GM15510 (cell line): ENCODE measurements at regions not wholly inside any gene's neighbourhood (a gene's known extent, or its start where the extent isn't known, plus 50 kb on each side); places are given as distances from the start of the nearest gene placed in this dataset.

Source experiments
- POLR2A ChIP-seq: IDR thresholded peaks from 3 replicates; pipeline ENCODE4 v1.6.1; 2011; ENCODE audit warnings: borderline replicate concordance; ENCODE audit not compliant: insufficient read length; ENCODE audit errors: extremely low read depth

GRCh38 chr22:48869161-48869560 is 958.5 kb downstream of the BRD1 start:
- no peak for TF ChIP-seq POLR2A

- TF ChIP-seq POLR2A: no peak
These were observed 959.1 kb downstream of the BRD1 start for GRCh38 chr22:48868554-48868953.

- no peak for TF ChIP-seq POLR2A
These were observed 959.8 kb downstream of the BRD1 start for GRCh38 chr22:48867891-48868290.

- TF ChIP-seq POLR2A: no peak
These were observed 960.6 kb downstream of the BRD1 start for GRCh38 chr22:48866906-48867681.

GRCh38 chr22:48864748-48865147 is 962.9 kb downstream of the BRD1 start:
- no peak for TF ChIP-seq POLR2A

GRCh38 chr22:48863965-48864528 is 963.6 kb downstream of the BRD1 start:
- TF ChIP-seq POLR2A: no peak

GRCh38 chr22:48860557-48860956 is 967.1 kb downstream of the BRD1 start:
- TF ChIP-seq POLR2A: no peak

- no peak for TF ChIP-seq POLR2A
These were observed 968.8 kb downstream of the BRD1 start for GRCh38 chr22:48858856-48859255.

GRCh38 chr22:48858121-48858520 is 969.6 kb downstream of the BRD1 start:
- no peak for TF ChIP-seq POLR2A

GRCh38 chr22:48857202-48857805 is 970.4 kb downstream of the BRD1 start:
- TF ChIP-seq POLR2A: no peak

GRCh38 chr22:48856308-48856615 is 971.4 kb downstream of the BRD1 start:
- TF ChIP-seq POLR2A: no peak

- no peak for TF ChIP-seq POLR2A
These were observed 971.9 kb downstream of the BRD1 start for GRCh38 chr22:48855593-48856307.

- no peak for TF ChIP-seq POLR2A
These were observed 972.7 kb downstream of the BRD1 start for GRCh38 chr22:48855013-48855412.

GRCh38 chr22:48853627-48854240 is 973.9 kb downstream of the BRD1 start:
- no peak for TF ChIP-seq POLR2A

- TF ChIP-seq POLR2A: no peak
These were observed 975.6 kb downstream of the BRD1 start for GRCh38 chr22:48851933-48852549.

GRCh38 chr22:48850658-48851287 is 976.9 kb downstream of the BRD1 start:
- TF ChIP-seq POLR2A: no peak
